NCI-H774 (cell line): ENCODE measurements at regions not wholly inside any gene's neighbourhood (a gene's known extent, or its start where the extent isn't known, plus 50 kb on each side); places are given as distances from the start of the nearest gene placed in this dataset.
"Not testable (repeated sequence)": the region's sequence is repeated elsewhere in the genome, so short reads cannot be mapped to it uniquely, and the experiment has no call there.

ENCODE experiments used
- DNase-seq: peaks from one replicate; lab custom pipeline; 2025; lab: John Stamatoyannopoulos, UW

- DNase-seq = no peak
Measured at GRCh38 chr5:18357486-18357885, 723.2 kb downstream of the TAF11L14 start.

GRCh38 chr5:18366234-18366633 lies 732.0 kb downstream of the TAF11L14 start:
- no peak for DNase-seq

- no peak for DNase-seq
Measured at GRCh38 chr5:18370531-18370930, 736.3 kb downstream of the TAF11L14 start.

- no peak for DNase-seq
Measured at GRCh38 chr5:18375641-18376040, 741.4 kb downstream of the TAF11L14 start.

- no peak for DNase-seq
Measured at GRCh38 chr5:18378066-18378465, 743.8 kb downstream of the TAF11L14 start.

- DNase-seq = no peak
Measured at GRCh38 chr5:18379189-18379588, 744.9 kb downstream of the TAF11L14 start.

- no peak for DNase-seq
Measured at GRCh38 chr5:18380729-18381362, 746.6 kb downstream of the TAF11L14 start.

- DNase-seq = peak; percentile 74
Measured at GRCh38 chr5:18393565-18394442, 759.5 kb downstream of the TAF11L14 start.

- no peak for DNase-seq
Measured at GRCh38 chr5:18394443-18394804, 760.2 kb downstream of the TAF11L14 start.

GRCh38 chr5:18395126-18396110 lies 761.2 kb downstream of the TAF11L14 start:
- no peak for DNase-seq

- no peak for DNase-seq
Measured at GRCh38 chr5:18397371-18397770, 763.1 kb downstream of the TAF11L14 start.

GRCh38 chr5:18397891-18398290 lies 763.6 kb downstream of the TAF11L14 start:
- DNase-seq = no peak

GRCh38 chr5:18399461-18400327 lies 765.4 kb downstream of the TAF11L14 start:
- DNase-seq = not testable (repeated sequence)

GRCh38 chr5:18403141-18403540 lies 768.9 kb downstream of the TAF11L14 start:
- no peak for DNase-seq

- DNase-seq = no peak
Measured at GRCh38 chr5:18403941-18404438, 769.7 kb downstream of the TAF11L14 start.

- no peak for DNase-seq
Measured at GRCh38 chr5:18420711-18421110, 786.5 kb downstream of the TAF11L14 start.

- no peak for DNase-seq
Measured at GRCh38 chr5:18433336-18433735, 799.1 kb downstream of the TAF11L14 start.

- no peak for DNase-seq
Measured at GRCh38 chr5:18438126-18438525, 803.9 kb downstream of the TAF11L14 start.

- no peak for DNase-seq
Measured at GRCh38 chr5:18455521-18455920, 821.3 kb downstream of the TAF11L14 start.

- no peak for DNase-seq
Measured at GRCh38 chr5:18457255-18457654, 823.0 kb downstream of the TAF11L14 start.

GRCh38 chr5:18461766-18462165 lies 827.5 kb downstream of the TAF11L14 start:
- DNase-seq = no peak
